Smooth muscle cell (in vitro differentiated cells): ENCODE measurements at regions not wholly inside any gene's neighbourhood (a gene's known extent, or its start where the extent isn't known, plus 50 kb on each side); places are given as distances from the start of the nearest gene placed in this dataset.

Source experiments
- DNase-seq: peaks from one replicate; lab custom pipeline; 2025; ENCODE audit not compliant: unreplicated experiment; lab: John Stamatoyannopoulos, UW
- H2AFZ ChIP-seq: fragments of 200-600 bp; sonication (generic); 2 replicates; pipeline ENCODE4 v1.6.0; 2016; ENCODE audit warnings: antibody characterized with exemption, low read depth, mild to moderate bottlenecking
- H3F3A ChIP-seq: fragments of 200-600 bp; sonication (generic); 2 replicates; pipeline ENCODE4 v1.6.0; 2017; ENCODE audit warnings: antibody characterized with exemption, low read depth
- H3K27ac ChIP-seq: fragments of 200-600 bp; sonication (generic); 2 replicates; pipeline ENCODE4 v1.5.1; 2016; ENCODE audit warnings: low read depth, mild to moderate bottlenecking
- H3K27me3 ChIP-seq: fragments of 200-600 bp; sonication (generic); 2 replicates; pipeline ENCODE4 v1.6.1; 2016; ENCODE audit warnings: low read depth, mild to moderate bottlenecking
- H3K36me3 ChIP-seq: fragments of 200-600 bp; sonication (generic); 2 replicates; pipeline ENCODE4 v1.5.1; 2016; ENCODE audit warnings: low read depth
- H3K4me1 ChIP-seq: fragments of 200-600 bp; sonication (generic); 2 replicates; pipeline ENCODE4 v1.5.1; 2016; ENCODE audit warnings: low read depth
- H3K4me2 ChIP-seq: fragments of 200-600 bp; sonication (generic); 2 replicates; pipeline ENCODE4 v1.6.0; 2016; ENCODE audit warnings: mild to moderate bottlenecking
- H3K4me3 ChIP-seq: fragments of 200-600 bp; sonication (generic); 2 replicates; pipeline ENCODE4 v1.5.1; 2016; ENCODE audit warnings: mild to moderate bottlenecking
- H3K79me2 ChIP-seq: fragments of 200-600 bp; sonication (generic); 2 replicates; pipeline ENCODE4 v1.6.0; 2016; ENCODE audit warnings: low read depth, mild to moderate bottlenecking
- H3K9ac ChIP-seq: fragments of 200-600 bp; sonication (generic); 2 replicates; pipeline ENCODE4 v1.6.0; 2016; ENCODE audit warnings: low read depth
- H3K9me3 ChIP-seq: fragments of 200-600 bp; sonication (generic); replicated peaks from 2 replicates; pipeline ENCODE4 v1.5.1; 2016; ENCODE audit warnings: low read depth
- H4K20me1 ChIP-seq: fragments of 200-600 bp; sonication (generic); 2 replicates; pipeline ENCODE4 v1.6.0; 2016; ENCODE audit warnings: low read depth
- CTCF ChIP-seq: fragments of 200-600 bp; sonication (generic); IDR thresholded peaks from 2 replicates; pipeline ENCODE4 v1.5.1; 2017; ENCODE audit warnings: borderline replicate concordance, mild to moderate bottlenecking, antibody characterized with exemption; ENCODE audit not compliant: insufficient read depth, poor library complexity, severe bottlenecking
- WGBS: methylation state at CpG from one replicate; pipeline ENCODE4 v1.1.7; 2016; ENCODE audit warnings: low lambda C conversion rate; 5-methylcytosine and 5-hydroxymethylcytosine counted together

- 96% methylated on average over 3 of the region's 3 CpGs for WGBS
- H3K9ac ChIP-seq, result no peak overlapping the region
- no peaks in the 10 kb centered on the region for H4K20me1 ChIP-seq
- TF ChIP-seq CTCF, result no peak
- H3F3A ChIP-seq, result peaks cover 4% of the 10 kb centered on the region
- no peaks in the 10 kb centered on the region for H3K36me3 ChIP-seq
- no peaks in the 10 kb centered on the region for H3K9me3 ChIP-seq
- H2AFZ ChIP-seq, result no peak overlapping the region
- peaks cover 7% of the 10 kb centered on the region for H3K4me1 ChIP-seq
- H3K4me2 ChIP-seq, result no peak overlapping the region
- H3K27ac ChIP-seq, result no peak overlapping the region
- no peaks in the 10 kb centered on the region for H3K27me3 ChIP-seq
- H3K79me2 ChIP-seq, result no peaks in the 10 kb centered on the region
- H3K4me3 ChIP-seq, result no peak overlapping the region
- no peak for DNase-seq
These were observed 256.9 kb upstream of the POU2AF2 start for GRCh38 chr11:110988671-110989070.

GRCh38 chr11:110986016-110986415 is 259.5 kb upstream of the POU2AF2 start:
- no peak for TF ChIP-seq CTCF
- WGBS, result 96% methylated on average over 7 of the region's 7 CpGs

GRCh38 chr11:110985547-110985946 is 260.0 kb upstream of the POU2AF2 start:
- peaks cover 5% of the 10 kb centered on the region for H3F3A ChIP-seq
- no peak overlapping the region for H3K4me2 ChIP-seq
- no peak overlapping the region for H3K27ac ChIP-seq
- H3K79me2 ChIP-seq, result no peaks in the 10 kb centered on the region
- no peak for TF ChIP-seq CTCF
- H3K9ac ChIP-seq, result no peak overlapping the region
- no peak for DNase-seq
- no peaks in the 10 kb centered on the region for H3K27me3 ChIP-seq
- no peaks in the 10 kb centered on the region for H3K36me3 ChIP-seq
- peaks cover 8% of the 10 kb centered on the region for H3K4me1 ChIP-seq
- H3K9me3 ChIP-seq, result no peaks in the 10 kb centered on the region
- H4K20me1 ChIP-seq, result no peaks in the 10 kb centered on the region
- no peak overlapping the region for H3K4me3 ChIP-seq
- no peak overlapping the region for H2AFZ ChIP-seq

More at GRCh38 chr11:110986016-110986415, 259.5 kb upstream of the POU2AF2 start:
- H3F3A ChIP-seq, result peaks cover 5% of the 10 kb centered on the region
- no peaks in the 10 kb centered on the region for H3K27me3 ChIP-seq
- no peak overlapping the region for H3K27ac ChIP-seq
- no peak overlapping the region for H3K4me3 ChIP-seq
- no peaks in the 10 kb centered on the region for H3K36me3 ChIP-seq
- H4K20me1 ChIP-seq, result no peaks in the 10 kb centered on the region
- peaks cover 8% of the 10 kb centered on the region for H3K4me1 ChIP-seq
- no peak for DNase-seq
- no peak overlapping the region for H3K9ac ChIP-seq
- H3K4me2 ChIP-seq, result no peak overlapping the region
- no peaks in the 10 kb centered on the region for H3K79me2 ChIP-seq
- H3K9me3 ChIP-seq, result no peaks in the 10 kb centered on the region
- no peak overlapping the region for H2AFZ ChIP-seq

- Histone ChIP-seq H3K9me3 (no peaks in the 10 kb centered on the region), H3F3A (peaks cover 5% of the 10 kb centered on the region), H3K36me3 (no peaks in the 10 kb centered on the region), H3K27ac (no peak overlapping the region), H3K4me3 (no peak overlapping the region), H2AFZ (no peak overlapping the region), H3K79me2 (no peaks in the 10 kb centered on the region), H4K20me1 (no peaks in the 10 kb centered on the region), H3K4me2 (no peak overlapping the region), H3K27me3 (no peaks in the 10 kb centered on the region), H3K4me1 (peaks cover 8% of the 10 kb centered on the region), H3K9ac (no peak overlapping the region)
- no peak for DNase-seq
- TF ChIP-seq CTCF, result no peak
- 100% methylated on average over 1 of the region's 1 CpG for WGBS
These were observed 260.8 kb upstream of the POU2AF2 start for GRCh38 chr11:110984693-110985092.
